ENCODE measurements at regions not wholly inside any gene's neighbourhood (a gene's known extent, or its start where the extent isn't known, plus 50 kb on each side); places are given as distances from the start of the nearest gene placed in this dataset.

DNA sequence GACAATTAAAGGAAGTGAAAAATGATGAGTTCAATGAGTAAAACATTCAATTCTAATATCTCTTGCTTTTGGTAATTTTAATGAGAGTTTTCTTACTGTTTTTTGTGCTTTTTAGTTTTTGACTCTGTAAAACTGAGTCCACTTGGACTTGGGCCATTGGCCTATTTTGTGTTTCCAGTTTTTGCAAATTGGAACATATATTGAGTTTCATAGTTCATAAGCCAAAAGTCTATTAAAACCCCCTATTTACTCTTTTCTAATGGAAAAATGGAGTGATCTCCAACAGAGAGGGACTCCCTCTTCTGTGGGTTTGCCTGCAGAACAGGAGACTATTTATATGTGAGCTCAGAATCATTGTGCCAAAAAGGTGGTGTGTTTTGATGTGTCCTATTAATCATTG, 219.7 kb upstream of the SPRY2 start:
- no peaks in the 10 kb centered on the region for H3K79me1 ChIP-seq (ENCODE audit: low read depth, low read length)
- H3K36me3 ChIP-seq (replicated peaks in 1 of 2; ENCODE audit: control insufficient read depth in 2 of 2, insufficient read depth in 2 of 2, low read length in 2 of 2) = no peaks in the 10 kb centered on the region
- H2AFZ ChIP-seq (ENCODE audit: low read length) = no peak overlapping the region
- H4K8ac ChIP-seq (ENCODE audit: low read depth, low read length) = no peak overlapping the region
- H2AK5ac ChIP-seq (ENCODE audit: low read depth, low read length) = no peak overlapping the region
- no peak overlapping the region for H4K91ac ChIP-seq (ENCODE audit: low read depth, low read length, poor library complexity)
- no peak overlapping the region for H3K4me2 ChIP-seq (ENCODE audit: insufficient read depth, low read length, poor library complexity, severe bottlenecking)
- peaks cover 0 to 3% of the 10 kb centered on the region in 2 donors for H3K4me1 ChIP-seq (ENCODE audit: control insufficient read depth in 2 of 2, insufficient read depth in 1 of 2, low read depth in 1 of 2, low read length in 2 of 2)
- H3K27me3 ChIP-seq (ENCODE audit: control insufficient read depth in 3 of 3, insufficient read depth in 3 of 3, low read depth in 1 of 3, low read length in 3 of 3) = no peaks in the 10 kb centered on the region
- peaks cover 0 to 2% of the 10 kb centered on the region in 2 donors for H3K9me3 ChIP-seq (replicated peaks in 1 of 2; ENCODE audit: control insufficient read depth in 2 of 2, insufficient read depth in 1 of 2, low read depth in 1 of 2, low read length in 2 of 2)
- H2BK12ac ChIP-seq (ENCODE audit: low read length) = no peak overlapping the region
- no peak for DNase-seq (ENCODE audit: low spot score)
- no peak overlapping the region for H3K18ac ChIP-seq (ENCODE audit: low read length)
- no peak overlapping the region for H3K14ac ChIP-seq (ENCODE audit: low read length)
- no peak overlapping the region for H2BK15ac ChIP-seq (ENCODE audit: low read length)
- H2BK120ac ChIP-seq (ENCODE audit: low read depth, low read length) = no peak overlapping the region
- no peak overlapping the region for H3K4me3 ChIP-seq (ENCODE audit: low read length in 2 of 2)
- no peak overlapping the region for H3K27ac ChIP-seq (replicated peaks; ENCODE audit: low read length)
- H2BK5ac ChIP-seq (ENCODE audit: low read length) = no peak overlapping the region
- H3K23ac ChIP-seq (ENCODE audit: low read depth, low read length, poor library complexity) = no peak overlapping the region
- H3K9ac ChIP-seq (ENCODE audit: low read depth, low read length, poor library complexity) = no peak overlapping the region
- no peak overlapping the region for H3K4ac ChIP-seq (ENCODE audit: low read length)

DNA sequence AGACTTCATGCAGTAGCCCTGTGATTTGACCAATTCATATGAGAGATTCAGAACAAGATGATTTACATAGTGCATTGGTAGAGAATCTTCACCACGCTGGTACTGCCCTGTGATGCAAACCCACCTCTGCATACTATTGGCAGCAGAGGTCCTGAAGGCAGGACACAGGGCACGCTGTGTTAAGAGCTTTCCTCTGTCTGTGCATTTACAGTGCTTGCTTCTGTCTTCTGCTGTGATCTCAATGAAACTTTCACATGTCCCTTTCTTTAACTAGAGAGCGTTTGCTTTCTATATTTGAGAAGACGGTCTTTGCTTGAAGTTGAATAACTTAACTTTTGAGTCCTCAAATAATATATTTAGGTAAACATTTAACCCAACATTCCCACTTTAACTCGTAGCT, 219.0 kb upstream of the SPRY2 start:
- no peaks in the 10 kb centered on the region for H3K27me3 ChIP-seq (ENCODE audit: control insufficient read depth in 3 of 3, insufficient read depth in 3 of 3, low read depth in 1 of 3, low read length in 3 of 3)
- no peak overlapping the region for H3K27ac ChIP-seq (replicated peaks; ENCODE audit: low read length)
- H2AFZ ChIP-seq (ENCODE audit: low read length) = no peak overlapping the region
- peaks cover 0 to 3% of the 10 kb centered on the region in 2 donors for H3K4me1 ChIP-seq (ENCODE audit: control insufficient read depth in 2 of 2, insufficient read depth in 1 of 2, low read depth in 1 of 2, low read length in 2 of 2)
- no peak overlapping the region for H2BK5ac ChIP-seq (ENCODE audit: low read length)
- H2BK120ac ChIP-seq (ENCODE audit: low read depth, low read length) = no peak overlapping the region
- H2BK12ac ChIP-seq (ENCODE audit: low read length) = no peak overlapping the region
- no peak overlapping the region for H3K14ac ChIP-seq (ENCODE audit: low read length)
- no peak overlapping the region for H4K91ac ChIP-seq (ENCODE audit: low read depth, low read length, poor library complexity)
- H3K4me3 ChIP-seq (ENCODE audit: low read length in 2 of 2) = no peak overlapping the region
- H2AK5ac ChIP-seq (ENCODE audit: low read depth, low read length) = no peak overlapping the region
- no peak overlapping the region for H3K23ac ChIP-seq (ENCODE audit: low read depth, low read length, poor library complexity)
- no peak overlapping the region for H3K4me2 ChIP-seq (ENCODE audit: insufficient read depth, low read length, poor library complexity, severe bottlenecking)
- no peak for DNase-seq (ENCODE audit: low spot score)
- peaks cover 0 to 2% of the 10 kb centered on the region in 2 donors for H3K9me3 ChIP-seq (replicated peaks in 1 of 2; ENCODE audit: control insufficient read depth in 2 of 2, insufficient read depth in 1 of 2, low read depth in 1 of 2, low read length in 2 of 2)
- no peak overlapping the region for H4K8ac ChIP-seq (ENCODE audit: low read depth, low read length)
- no peak overlapping the region for H3K9ac ChIP-seq (ENCODE audit: low read depth, low read length, poor library complexity)
- H3K18ac ChIP-seq (ENCODE audit: low read length) = no peak overlapping the region
- H3K36me3 ChIP-seq (replicated peaks in 1 of 2; ENCODE audit: control insufficient read depth in 2 of 2, insufficient read depth in 2 of 2, low read length in 2 of 2) = no peaks in the 10 kb centered on the region
- no peak overlapping the region for H2BK15ac ChIP-seq (ENCODE audit: low read length)
- no peak overlapping the region for H3K4ac ChIP-seq (ENCODE audit: low read length)
- no CpG with 5 or more reads among the region's 5 CpGs for WGBS, 2 donors (ENCODE audit: extremely low coverage in 2 of 2, insufficient read length in 2 of 2, insufficient replicate concordance in 1 of 2)
- no peaks in the 10 kb centered on the region for H3K79me1 ChIP-seq (ENCODE audit: low read depth, low read length)

DNA sequence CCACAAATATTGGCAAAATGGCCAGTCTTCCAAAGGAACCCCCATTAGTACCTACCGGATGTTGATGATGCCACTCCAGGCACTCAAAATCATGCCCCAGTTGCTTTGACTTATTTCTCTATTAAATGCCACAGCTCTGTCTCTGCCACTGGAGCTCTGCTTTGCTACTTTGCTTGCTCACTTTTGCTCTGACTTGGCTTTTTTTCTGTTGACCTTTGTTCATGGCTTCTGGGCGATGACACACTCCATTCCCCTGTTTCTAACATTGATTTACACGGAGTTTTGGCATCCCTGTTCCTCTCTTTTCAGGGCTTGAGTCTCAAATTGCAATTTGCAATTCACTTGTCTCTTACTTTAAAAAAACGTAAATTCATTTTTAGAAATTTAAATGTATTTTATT, 217.1 kb upstream of the SPRY2 start:
- Histone ChIP-seq H2BK12ac (ENCODE audit: low read length) (no peak overlapping the region), H3K79me1 (ENCODE audit: low read depth, low read length) (no peaks in the 10 kb centered on the region), H2BK120ac (ENCODE audit: low read depth, low read length) (no peak overlapping the region), H3K14ac (ENCODE audit: low read length) (no peak overlapping the region), H3K27ac (replicated peaks; ENCODE audit: low read length) (no peak overlapping the region), H2AFZ (ENCODE audit: low read length) (peak overlapping the region; percentile 28), H3K18ac (ENCODE audit: low read length) (no peak overlapping the region), H3K4me2 (ENCODE audit: insufficient read depth, low read length, poor library complexity, severe bottlenecking) (no peak overlapping the region), H3K4me1 (ENCODE audit: control insufficient read depth in 2 of 2, insufficient read depth in 1 of 2, low read depth in 1 of 2, low read length in 2 of 2) (peaks cover 1 to 6% of the 10 kb centered on the region in 2 donors), H2BK15ac (ENCODE audit: low read length) (no peak overlapping the region), H2AK5ac (ENCODE audit: low read depth, low read length) (no peak overlapping the region), H3K9ac (ENCODE audit: low read depth, low read length, poor library complexity) (no peak overlapping the region), H4K91ac (ENCODE audit: low read depth, low read length, poor library complexity) (no peak overlapping the region), H3K36me3 (replicated peaks in 1 of 2; ENCODE audit: control insufficient read depth in 2 of 2, insufficient read depth in 2 of 2, low read length in 2 of 2) (no peaks in the 10 kb centered on the region), H3K23ac (ENCODE audit: low read depth, low read length, poor library complexity) (no peak overlapping the region), H3K9me3 (replicated peaks in 1 of 2; ENCODE audit: control insufficient read depth in 2 of 2, insufficient read depth in 1 of 2, low read depth in 1 of 2, low read length in 2 of 2) (peaks cover 0 to 2% of the 10 kb centered on the region in 2 donors), H3K27me3 (ENCODE audit: control insufficient read depth in 3 of 3, insufficient read depth in 3 of 3, low read depth in 1 of 3, low read length in 3 of 3) (no peaks in the 10 kb centered on the region), H3K4ac (ENCODE audit: low read length) (no peak overlapping the region), H4K8ac (ENCODE audit: low read depth, low read length) (no peak overlapping the region), H2BK5ac (ENCODE audit: low read length) (no peak overlapping the region), H3K4me3 (ENCODE audit: low read length in 2 of 2) (no peak overlapping the region)
- WGBS, 2 donors (ENCODE audit: extremely low coverage in 2 of 2, insufficient read length in 2 of 2, insufficient replicate concordance in 1 of 2) = no CpG with 5 or more reads among the region's 4 CpGs
- DNase-seq (ENCODE audit: low spot score) = no peak

DNA sequence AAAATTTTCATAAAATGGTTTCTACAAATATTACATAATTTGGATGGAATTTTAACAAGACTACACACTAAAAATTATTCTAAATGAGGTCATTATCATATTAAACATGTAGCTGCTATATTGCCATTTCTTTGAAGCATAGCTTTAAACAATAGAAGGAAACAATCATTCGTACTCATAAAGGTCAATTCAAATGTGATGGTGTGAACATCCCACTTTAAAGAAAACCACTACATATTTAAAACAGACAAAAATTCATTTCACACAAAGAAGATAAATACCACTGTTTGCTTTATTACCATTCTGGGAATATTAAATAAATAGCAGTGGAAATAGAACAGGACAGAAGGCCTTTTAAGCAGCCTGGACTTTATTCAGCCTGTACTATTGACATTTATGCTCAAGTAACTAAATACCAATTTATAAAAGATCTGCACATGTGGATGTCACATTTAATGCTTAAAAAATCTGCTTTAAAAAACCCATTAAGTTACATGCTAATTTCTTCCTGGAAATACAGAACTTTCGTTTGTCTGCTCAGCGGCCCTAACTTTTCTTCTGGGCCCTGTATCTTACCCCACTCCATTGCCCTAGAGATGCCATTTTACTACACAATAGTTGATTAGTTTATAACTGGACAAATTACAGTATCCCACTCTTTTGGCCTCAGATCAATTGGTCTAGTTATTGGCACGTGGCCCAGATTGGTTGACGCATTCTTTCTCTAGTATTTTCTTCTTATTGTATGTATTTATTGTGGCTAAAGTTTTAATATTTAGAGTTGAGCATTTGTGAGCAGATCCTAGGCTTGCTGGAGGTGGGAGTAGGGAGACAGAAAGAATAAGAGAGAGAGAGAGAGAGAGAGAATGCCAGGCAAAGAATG, 215.1 kb upstream of the SPRY2 start:
- Histone ChIP-seq H4K91ac (ENCODE audit: low read depth, low read length, poor library complexity) (no peak overlapping the region), H3K9me3 (replicated peaks in 1 of 2; ENCODE audit: control insufficient read depth in 2 of 2, insufficient read depth in 1 of 2, low read depth in 1 of 2, low read length in 2 of 2) (peaks cover 0 to 2% of the 10 kb centered on the region in 2 donors), H3K79me1 (ENCODE audit: low read depth, low read length) (no peaks in the 10 kb centered on the region), H2AFZ (ENCODE audit: low read length) (no peak overlapping the region), H3K27me3 (ENCODE audit: control insufficient read depth in 3 of 3, insufficient read depth in 3 of 3, low read depth in 1 of 3, low read length in 3 of 3) (no peaks in the 10 kb centered on the region), H2BK12ac (ENCODE audit: low read length) (no peak overlapping the region), H3K27ac (replicated peaks; ENCODE audit: low read length) (no peak overlapping the region), H2AK5ac (ENCODE audit: low read depth, low read length) (no peak overlapping the region), H3K18ac (ENCODE audit: low read length) (no peak overlapping the region), H4K8ac (ENCODE audit: low read depth, low read length) (no peak overlapping the region), H2BK5ac (ENCODE audit: low read length) (no peak overlapping the region), H3K14ac (ENCODE audit: low read length) (no peak overlapping the region), H3K4me2 (ENCODE audit: insufficient read depth, low read length, poor library complexity, severe bottlenecking) (no peak overlapping the region), H3K23ac (ENCODE audit: low read depth, low read length, poor library complexity) (no peak overlapping the region), H3K4me1 (ENCODE audit: control insufficient read depth in 2 of 2, insufficient read depth in 1 of 2, low read depth in 1 of 2, low read length in 2 of 2) (peaks cover 2 to 16% of the 10 kb centered on the region in 2 donors), H2BK120ac (ENCODE audit: low read depth, low read length) (no peak overlapping the region), H3K36me3 (replicated peaks in 1 of 2; ENCODE audit: control insufficient read depth in 2 of 2, insufficient read depth in 2 of 2, low read length in 2 of 2) (no peaks in the 10 kb centered on the region), H3K4ac (ENCODE audit: low read length) (no peak overlapping the region), H2BK15ac (ENCODE audit: low read length) (no peak overlapping the region), H3K9ac (ENCODE audit: low read depth, low read length, poor library complexity) (no peak overlapping the region), H3K4me3 (ENCODE audit: low read length in 2 of 2) (no peak overlapping the region)
- DNase-seq (ENCODE audit: low spot score) = no peak
- WGBS, 2 donors (ENCODE audit: extremely low coverage in 2 of 2, insufficient read length in 2 of 2, insufficient replicate concordance in 1 of 2) = no CpG with 5 or more reads among the region's 5 CpGs

All from neuronal stem cell (in vitro differentiated cells).